T follicular helper cell (primary cell): ENCODE measurements at regions not wholly inside any gene's neighbourhood (a gene's known extent, or its start where the extent isn't known, plus 50 kb on each side); places are given as distances from the start of the nearest gene placed in this dataset.
"Not testable (repeated sequence)": the region's sequence is repeated elsewhere in the genome, so short reads cannot be mapped to it uniquely, and the experiment has no call there.

Experiments
- DNase-seq: peaks from one replicate; pipeline ENCODE4 v3.0.0-alpha.2; 2020; ENCODE audit warnings: low read depth

DNA sequence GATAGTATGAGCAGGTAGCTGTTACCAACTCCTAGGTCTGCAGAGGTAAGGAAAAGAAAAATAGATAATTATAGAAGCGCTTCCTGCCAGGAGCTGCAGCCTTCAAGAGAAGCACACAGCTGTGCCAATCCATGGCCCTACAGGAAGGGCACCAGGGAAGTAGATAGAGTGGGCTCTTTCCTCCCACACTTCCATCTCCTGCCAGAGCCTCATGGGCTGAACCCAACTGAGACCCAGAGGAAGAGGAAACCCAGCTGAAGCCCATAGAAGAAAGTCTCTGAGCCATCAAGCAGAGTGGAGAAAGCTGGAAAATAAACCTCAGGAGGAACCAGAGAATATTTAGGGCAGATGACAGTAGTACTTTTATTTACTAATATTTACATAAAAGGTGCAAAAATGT lies 146.7 kb upstream of the ATXN1 start:
- no peak for DNase-seq

DNA sequence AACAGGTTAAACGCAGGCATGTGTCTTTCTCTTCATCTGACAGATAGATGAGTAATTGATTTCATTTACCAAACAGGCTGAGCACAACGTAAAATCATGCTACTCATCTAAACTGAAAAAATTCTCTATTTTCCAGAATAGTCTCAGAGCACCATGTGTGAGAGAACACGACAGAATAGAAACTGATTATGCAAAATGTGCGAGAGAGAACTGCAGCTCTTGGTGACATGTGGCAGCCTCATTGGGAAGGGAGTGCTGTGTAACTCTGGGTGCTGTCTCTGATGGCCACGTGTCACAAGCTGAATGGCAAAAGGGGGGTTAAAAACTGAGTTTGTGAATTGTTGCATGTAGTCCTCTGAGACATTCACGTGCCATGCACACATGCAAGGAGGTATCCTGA lies 143.7 kb upstream of the ATXN1 start:
- DNase-seq = no peak

- DNase-seq = no peak
These were observed 142.2 kb upstream of the ATXN1 start for GRCh38 chr6:16903470-16903869.

DNA sequence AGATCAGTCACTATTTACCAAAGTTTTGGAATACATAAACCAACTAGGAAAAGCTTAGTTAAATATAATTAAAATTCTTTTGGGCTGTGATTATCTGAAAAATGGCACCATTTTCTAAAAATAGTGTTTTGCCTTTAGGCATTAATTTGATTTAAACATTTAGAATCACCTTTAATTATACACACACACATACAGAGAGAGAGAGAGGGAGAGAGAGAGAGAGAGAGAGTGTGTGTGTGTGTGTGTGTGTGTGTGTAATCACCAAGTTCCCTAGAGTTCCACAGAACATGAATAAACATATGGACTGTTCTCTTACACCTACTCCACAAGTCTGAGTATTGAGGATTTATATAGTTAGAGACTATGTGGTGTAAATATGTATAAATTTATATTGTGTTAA lies 141.2 kb upstream of the ATXN1 start:
- DNase-seq = no peak

- DNase-seq = no peak
These were observed 140.5 kb upstream of the ATXN1 start for GRCh38 chr6:16901782-16902181.

GRCh38 chr6:16901306-16901705 lies 140.0 kb upstream of the ATXN1 start:
- no peak for DNase-seq

DNA sequence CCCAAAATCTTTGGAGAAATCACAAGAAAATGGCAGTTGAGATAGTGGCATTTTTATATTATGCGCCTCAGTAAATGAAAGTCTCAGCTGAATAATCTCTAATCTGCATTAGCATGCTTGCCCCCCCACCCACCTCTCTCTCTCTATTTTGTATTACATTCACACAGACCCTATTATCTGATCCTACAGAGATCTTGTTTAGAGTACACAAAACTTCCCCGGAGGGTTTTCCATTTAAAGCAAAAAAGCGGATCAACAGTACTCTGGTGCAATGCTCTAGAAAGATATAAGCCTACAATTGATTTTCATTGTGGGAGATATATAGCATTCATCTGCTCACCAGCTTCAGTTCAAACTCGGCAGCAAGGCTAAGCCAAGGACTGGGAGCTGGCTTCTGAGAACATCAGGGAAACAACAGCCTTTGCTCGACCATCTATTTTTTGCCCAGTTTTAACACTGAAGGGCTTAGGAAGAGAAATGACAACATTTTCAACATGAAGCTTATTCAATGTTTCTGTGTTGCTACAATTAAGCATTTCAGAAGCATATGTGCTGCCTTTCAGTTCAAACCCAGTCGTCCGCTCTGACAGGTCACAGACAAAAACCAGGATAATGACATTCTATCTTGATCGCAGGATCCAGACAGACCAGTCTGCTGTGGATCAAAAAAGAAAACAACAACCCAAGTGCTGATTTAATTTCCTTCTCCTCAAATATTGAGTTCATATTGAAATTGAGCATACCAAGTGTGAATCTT lies 137.6 kb upstream of the ATXN1 start:
- no peak for DNase-seq

- no peak for DNase-seq
These were observed 136.4 kb upstream of the ATXN1 start for GRCh38 chr6:16897669-16898068.

GRCh38 chr6:16894301-16894700 lies 133.0 kb upstream of the ATXN1 start:
- DNase-seq = no peak

- not testable (repeated sequence) for DNase-seq
These were observed 129.8 kb upstream of the ATXN1 start for GRCh38 chr6:16891110-16891509.

- DNase-seq = no peak
These were observed 124.3 kb upstream of the ATXN1 start for GRCh38 chr6:16885411-16886160.

DNA sequence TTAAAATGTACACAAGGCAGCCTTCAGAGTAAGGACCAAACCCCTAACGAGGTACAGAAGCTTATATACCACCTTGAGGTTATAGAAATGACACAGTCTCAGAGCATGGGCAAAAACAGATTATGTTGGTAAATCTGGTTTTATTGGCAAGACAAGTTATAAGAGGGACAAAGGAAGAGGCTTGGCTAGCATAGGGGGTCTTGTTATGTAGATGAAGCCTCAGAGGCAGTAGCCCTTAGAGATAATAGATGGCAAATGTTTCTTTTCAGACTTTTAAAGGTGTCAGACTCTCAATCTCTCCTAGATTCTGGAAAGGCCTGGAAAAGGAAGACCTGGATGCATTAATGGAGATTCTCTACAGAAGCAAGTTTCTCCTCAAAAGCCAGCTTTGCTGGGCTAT lies 123.3 kb upstream of the ATXN1 start:
- no peak for DNase-seq

DNA sequence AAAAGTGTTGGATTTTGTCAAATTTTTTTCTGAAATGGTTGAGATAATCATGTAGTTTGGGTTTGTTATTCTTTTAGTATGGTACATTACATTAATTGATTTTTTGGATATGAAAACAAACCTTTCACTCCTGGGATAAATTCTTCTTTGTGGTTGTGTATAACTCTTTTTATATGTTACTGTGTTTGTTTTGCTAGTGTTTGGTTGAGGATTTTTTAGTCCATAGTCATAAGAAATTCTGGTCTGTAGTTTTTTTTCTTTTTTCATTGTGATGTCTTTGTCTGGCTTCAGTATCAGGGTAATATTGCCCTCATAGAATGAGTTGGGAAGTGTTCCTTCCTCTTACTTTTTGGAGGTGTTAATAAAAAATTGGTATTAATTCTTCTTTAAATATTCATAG lies 122.2 kb upstream of the ATXN1 start:
- DNase-seq = no peak

DNA sequence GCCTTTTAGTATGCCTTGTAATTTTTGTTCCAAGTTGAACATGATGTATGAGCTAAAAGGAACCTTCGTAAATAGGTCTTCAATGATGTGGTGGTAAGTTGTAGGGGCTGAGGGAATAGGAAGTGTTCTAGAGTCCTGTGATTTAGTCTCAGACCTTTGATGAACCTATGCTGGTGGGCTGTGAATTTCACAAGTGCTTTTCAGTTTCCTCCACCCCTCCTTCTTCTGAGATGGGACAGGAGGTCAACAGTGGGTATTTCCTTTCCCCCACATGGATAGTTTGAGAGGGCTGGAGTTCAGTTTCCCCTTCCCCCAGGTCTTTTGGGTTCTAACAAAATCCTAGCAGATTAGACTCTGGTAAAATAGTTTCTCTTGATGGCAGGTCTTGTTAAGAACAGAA lies 121.0 kb upstream of the ATXN1 start:
- DNase-seq = no peak

DNA sequence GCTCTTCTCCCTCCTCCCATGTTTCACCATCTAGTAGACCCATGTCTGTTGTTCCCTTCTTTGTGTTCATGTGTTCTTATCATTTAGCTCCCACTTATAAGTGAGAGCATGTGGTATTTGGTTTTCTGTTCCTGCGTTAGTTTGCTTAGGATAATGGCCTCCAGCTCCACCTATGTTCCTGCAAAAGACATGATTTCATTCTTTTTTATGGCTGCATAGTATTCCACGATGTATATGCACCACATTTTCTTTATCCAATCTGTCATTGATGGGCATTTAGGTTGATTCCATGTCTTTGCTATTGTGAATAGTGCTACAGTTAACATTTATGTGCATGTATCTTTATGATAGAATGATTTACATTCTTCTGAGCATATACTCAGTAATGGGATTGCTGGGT lies 115.6 kb upstream of the ATXN1 start:
- not testable (repeated sequence) for DNase-seq

DNA sequence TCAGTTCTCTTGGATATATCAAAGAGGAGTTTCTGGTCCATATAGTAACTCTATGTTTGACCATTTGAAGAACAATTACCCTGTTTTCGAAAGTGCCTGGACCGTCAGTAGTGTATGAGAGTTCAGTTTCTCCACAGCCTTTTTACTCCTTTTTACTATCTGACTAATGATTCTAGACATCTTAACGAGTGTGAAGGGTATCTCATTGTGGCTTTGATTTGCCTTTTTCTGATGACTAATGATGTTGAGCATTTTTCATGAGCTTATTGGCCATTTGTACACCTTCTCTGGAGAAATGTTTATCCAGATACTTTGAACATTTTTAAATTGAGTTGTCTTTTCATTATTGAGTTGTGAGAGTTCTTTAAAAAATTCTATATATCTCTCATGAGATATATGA lies 114.9 kb upstream of the ATXN1 start:
- DNase-seq = no peak

- DNase-seq = no peak
These were observed 112.4 kb upstream of the ATXN1 start for GRCh38 chr6:16873698-16874097.

GRCh38 chr6:16872543-16873235 lies 111.4 kb upstream of the ATXN1 start:
- no peak for DNase-seq

DNA sequence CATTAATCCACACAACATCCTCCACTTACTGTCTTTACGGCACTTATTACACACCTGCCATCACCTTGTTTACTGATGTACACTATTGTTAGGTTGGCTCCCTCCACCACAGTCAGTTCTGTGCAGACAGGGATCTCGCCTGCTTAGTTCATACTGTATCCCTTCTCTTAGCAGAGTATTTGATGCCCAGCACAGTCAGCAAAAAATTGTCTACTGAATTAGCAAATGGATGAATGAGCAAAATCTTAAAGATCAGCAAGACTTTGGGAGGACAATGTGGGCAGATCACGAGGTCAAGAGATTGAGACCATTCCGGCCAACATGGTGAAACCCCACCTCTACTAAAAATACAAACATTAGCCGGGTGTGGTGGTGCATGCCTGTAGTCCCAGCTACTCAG lies 109.8 kb upstream of the ATXN1 start:
- DNase-seq = no peak

DNA sequence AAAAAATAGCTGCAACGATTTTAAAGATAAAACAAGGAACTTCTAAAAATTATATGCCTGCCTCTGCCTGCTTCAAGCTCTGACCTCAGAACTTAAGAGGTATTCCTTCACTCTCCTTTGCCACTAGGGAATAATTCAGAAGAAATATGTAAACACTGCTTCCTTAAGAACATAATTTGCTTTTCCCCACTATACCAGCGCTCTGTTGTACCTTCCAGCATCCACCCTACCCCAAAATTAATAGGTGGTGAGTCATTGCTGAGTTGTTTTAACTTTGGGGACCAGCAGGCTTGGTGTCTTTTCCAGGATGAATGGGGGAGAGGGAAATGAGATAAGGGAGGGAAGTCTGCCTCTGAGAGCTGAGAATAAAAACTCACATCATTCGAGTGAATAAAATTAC lies 107.7 kb upstream of the ATXN1 start:
- no peak for DNase-seq

- DNase-seq = no peak
These were observed 96.8 kb upstream of the ATXN1 start for GRCh38 chr6:16857969-16858592.

GRCh38 chr6:16855460-16855859 lies 94.2 kb upstream of the ATXN1 start:
- no peak for DNase-seq

- DNase-seq = no peak
These were observed 93.7 kb upstream of the ATXN1 start for GRCh38 chr6:16854986-16855385.
